ENCODE measurements at regions not wholly inside any gene's neighbourhood (a gene's known extent, or its start where the extent isn't known, plus 50 kb on each side); places are given as distances from the start of the nearest gene placed in this dataset.

DNA sequence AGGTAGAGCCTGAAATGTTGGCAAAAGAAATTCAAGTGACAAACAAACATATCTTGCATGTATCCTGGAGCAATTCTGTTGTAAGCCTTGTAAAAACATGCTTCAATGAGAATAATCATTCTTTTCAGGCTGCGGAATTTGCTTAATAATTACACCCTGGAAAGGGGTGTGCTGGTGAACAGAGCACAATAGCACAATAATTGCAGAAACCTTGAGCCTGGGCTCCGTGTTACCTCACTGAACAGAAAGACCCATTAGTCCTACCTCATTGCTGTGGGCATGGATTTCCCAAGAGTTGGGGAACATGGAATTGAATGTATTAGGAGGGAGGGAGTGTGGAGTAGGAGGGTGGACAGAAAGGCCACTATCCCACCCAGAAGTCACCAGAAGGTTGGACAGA lies 168.0 kb upstream of the ALKAL2 start:
- H2BK120ac ChIP-seq (replicated peaks; ENCODE audit: low read depth, low read length), result no peak overlapping the region
- POLR2A ChIA-PET (ENCODE audit: partially characterized antibody), result no interaction called here
- CTCF ChIA-PET (ENCODE audit: partially characterized antibody), result interaction anchor here (0.6 to 1.2 kb wide), 2 partner anchors 121 to 848 kb away, joined by 3 read pairs; no protein-coding TSS in a partner anchor

More for the DNA sequence above, 168.0 kb upstream of the ALKAL2 start:
- no peak overlapping the region for H3K4ac ChIP-seq (replicated peaks; ENCODE audit: insufficient read length, low read depth, low read length)
- H3K18ac ChIP-seq (ENCODE audit: extremely low read depth, low read length), result no peak overlapping the region
- no peak overlapping the region for H3K56ac ChIP-seq (replicated peaks; ENCODE audit: insufficient read length, low read depth, low read length)
- H2BK5ac ChIP-seq (ENCODE audit: low read depth, low read length), result no peak overlapping the region
- H4K91ac ChIP-seq (replicated peaks; ENCODE audit: insufficient read length, low read length), result no peak overlapping the region
- no peak overlapping the region for H2AFZ ChIP-seq (ENCODE audit: low read length)
- H4K8ac ChIP-seq (ENCODE audit: extremely low read depth, insufficient read depth, low read length), result no peak overlapping the region
- H2BK20ac ChIP-seq (ENCODE audit: low read length), result no peak overlapping the region
- H3K9me3 ChIP-seq (ENCODE audit: insufficient read depth in 2 of 2, low read depth in 1 of 2, low read length in 1 of 2), result peaks cover 0 to 6% of the 10 kb centered on the region in 2 experiments; a peak in 1 of 4 replicates
- H3K4me3 ChIP-seq (ENCODE audit: extremely low read depth in 1 of 4, insufficient read depth in 2 of 4, low read depth in 3 of 4, low read length in 4 of 4), result no peak overlapping the region
- WGBS, 2 experiments (ENCODE audit: extremely low coverage in 1 of 2, insufficient coverage in 1 of 2, insufficient read length in 1 of 2, insufficient replicate concordance in 2 of 2, low coverage in 1 of 2, low lambda C conversion rate in 2 of 2, missing lambda C conversion rate in 1 of 2), result 75% methylated on average over 2 of the region's 2 CpGs; no CpG with 5 or more reads in 1 of the 2 experiments
- peaks cover 0 to 3% (median 0%) of the 10 kb centered on the region in 4 experiments; a peak in 1 of 7 replicates for H3K4me1 ChIP-seq (replicated peaks in 1 of 4; ENCODE audit: control insufficient read depth in 3 of 4, insufficient read depth in 4 of 4, low read length in 3 of 4)
- no peak overlapping the region for H2AK5ac ChIP-seq (ENCODE audit: low read depth, low read length)
- no peak overlapping the region for H3K14ac ChIP-seq (ENCODE audit: insufficient read length)
- H3K23ac ChIP-seq (ENCODE audit: insufficient read length), result no peak overlapping the region
- no peaks in the 10 kb centered on the region for H4K20me1 ChIP-seq (replicated peaks in 1 of 2; ENCODE audit: control insufficient read depth in 1 of 2, insufficient read depth in 2 of 2, low read length in 2 of 2)
- H3K4me2 ChIP-seq (ENCODE audit: insufficient read depth in 1 of 2, low read depth in 2 of 2, low read length in 2 of 2), result no peak overlapping the region
- no peak overlapping the region for H4K5ac ChIP-seq (ENCODE audit: insufficient read length, low read depth, low read length)
- TF ChIP-seq GABPA (IDR thresholded peaks at IDR 0.05; ENCODE audit: borderline replicate concordance, insufficient read depth, low read length) (no peak), SP4 (IDR thresholded peaks at IDR 0.05; ENCODE audit: low read length) (no peak), RNF2 (IDR thresholded peaks at IDR 0.05; ENCODE audit: borderline replicate concordance, low read depth, low read length, missing control alignments, poor library complexity, severe bottlenecking) (no peak), SIN3A (conservative IDR thresholded peaks at IDR 0.05 in 1 of 2, IDR thresholded peaks at IDR 0.05 in 1 of 2; ENCODE audit: low read depth in 1 of 2, low read length in 2 of 2) (no peak), TAF1 (IDR thresholded peaks at IDR 0.05; ENCODE audit: low read depth, low read length) (no peak), KDM1A (IDR thresholded peaks at IDR 0.05; ENCODE audit: borderline replicate concordance, low read length) (no peak)
- no peaks in the 10 kb centered on the region for H3K79me1 ChIP-seq (ENCODE audit: low read depth, low read length)
- H3K36me3 ChIP-seq (ENCODE audit: control insufficient read depth in 2 of 4, insufficient read depth in 4 of 4, low read length in 3 of 4), result no peaks in the 10 kb centered on the region
- H2BK12ac ChIP-seq (ENCODE audit: low read depth, low read length), result peak overlapping the region; percentile 14; the same call in 1 of the 2 replicates
- H2BK15ac ChIP-seq (ENCODE audit: low read length), result no peak overlapping the region
- no peak overlapping the region for H3K9ac ChIP-seq (replicated peaks in 1 of 4; ENCODE audit: extremely low read depth in 1 of 4, low read depth in 3 of 4, low read length in 3 of 4)
- no peaks in the 10 kb centered on the region for H3K79me2 ChIP-seq (ENCODE audit: control insufficient read depth in 1 of 2, insufficient read depth in 2 of 2, low read length in 2 of 2)
- no peaks in the 10 kb centered on the region for H3K23me2 ChIP-seq (ENCODE audit: low read depth, low read length)
- no peak overlapping the region for H3K27ac ChIP-seq (ENCODE audit: low read depth, low read length)
- FAIRE-seq, result no peak
- no peak for DNase-seq (ENCODE audit: low read depth in 1 of 2, low spot score in 2 of 2)
- H3K27me3 ChIP-seq (replicated peaks in 1 of 4; ENCODE audit: control insufficient read depth in 3 of 4, extremely low read depth in 1 of 4, insufficient read depth in 3 of 4, low read length in 3 of 4), result no peaks in the 10 kb centered on the region; a peak in 1 of 7 replicates
